NCI-H2196 treated with DMSO at 0.1 percent for 48 hours (cell line): ENCODE measurements at regions not wholly inside any gene's neighbourhood (a gene's known extent, or its start where the extent isn't known, plus 50 kb on each side); places are given as distances from the start of the nearest gene placed in this dataset.

Source experiments
- DNase-seq: peaks from one replicate; lab custom pipeline; 2025; ENCODE audit not compliant: unreplicated experiment; lab: John Stamatoyannopoulos, UW

- no peak for DNase-seq
These were observed 471.7 kb downstream of the LRFN5 start for GRCh38 chr14:42078345-42078744.

GRCh38 chr14:42070031-42070430 lies 463.4 kb downstream of the LRFN5 start:
- DNase-seq, result no peak

GRCh38 chr14:42057111-42057510 lies 450.4 kb downstream of the LRFN5 start:
- DNase-seq, result no peak

DNA sequence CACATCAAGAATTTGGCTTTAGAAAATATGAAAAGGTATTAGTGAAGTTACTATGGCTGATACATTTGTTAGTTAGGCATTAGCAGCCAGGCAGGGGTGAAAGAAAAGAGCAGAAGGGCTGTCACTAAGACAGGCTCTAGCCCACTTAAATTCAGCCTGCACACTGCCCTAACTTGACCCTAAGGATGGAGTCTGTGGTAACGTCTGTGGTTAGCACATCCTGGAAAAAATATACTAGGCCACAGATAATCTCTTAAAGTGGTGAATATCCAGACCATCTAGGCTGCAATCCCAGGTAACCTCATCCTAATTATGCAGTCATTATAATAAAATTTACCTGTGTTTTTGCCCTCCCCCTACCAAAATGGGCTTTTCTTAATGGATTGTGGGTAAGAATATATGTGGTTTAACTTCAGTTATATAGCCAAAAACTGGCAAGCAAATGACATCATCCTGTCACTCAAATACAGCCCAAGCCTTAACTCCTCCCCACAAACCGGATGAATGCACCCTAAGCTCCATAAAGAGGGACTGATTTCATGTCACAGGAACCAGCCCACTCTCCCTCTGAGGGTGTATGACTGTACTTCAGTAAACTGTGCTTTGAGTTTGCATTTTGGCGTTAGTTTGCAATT lies 440.9 kb downstream of the LRFN5 start:
- no peak for DNase-seq

DNA sequence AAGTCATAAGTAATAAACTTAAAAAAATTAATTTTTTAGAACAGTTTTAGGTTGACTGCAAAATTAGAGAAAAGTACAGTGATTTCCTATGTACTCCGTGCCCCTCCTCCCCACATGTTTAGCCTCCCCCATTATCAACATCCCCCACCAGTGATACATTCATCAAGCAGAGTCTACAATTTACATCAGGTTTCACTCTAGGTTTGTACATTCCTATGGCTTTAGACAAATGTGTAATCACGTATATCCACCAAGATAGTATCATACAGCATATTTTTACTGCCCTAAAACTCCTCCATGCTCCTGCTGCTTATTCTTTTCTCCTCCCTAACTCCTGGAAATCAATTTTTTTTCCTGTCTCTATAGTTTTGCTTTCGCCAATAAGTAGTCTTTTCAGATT lies 438.7 kb downstream of the LRFN5 start:
- DNase-seq, result no peak

DNA sequence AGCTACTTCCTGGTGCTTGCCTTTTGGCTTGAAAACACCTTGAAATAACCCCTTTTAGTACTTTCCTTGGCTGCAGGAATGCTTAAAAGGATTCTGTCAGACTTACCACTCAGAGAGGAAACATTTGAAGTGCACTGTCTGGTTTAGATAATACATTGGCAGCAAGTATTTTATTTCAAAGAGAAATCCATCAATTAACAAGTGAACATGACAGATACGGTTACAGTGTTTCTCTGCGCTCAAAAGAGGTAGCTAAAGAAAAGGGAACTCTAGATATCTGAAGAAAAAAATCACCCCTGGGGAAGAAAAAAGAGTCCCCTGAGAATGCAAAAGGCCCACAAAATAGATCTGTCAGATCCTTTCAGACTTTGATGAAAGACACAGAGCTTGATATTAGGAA lies 421.9 kb downstream of the LRFN5 start:
- no peak for DNase-seq

DNA sequence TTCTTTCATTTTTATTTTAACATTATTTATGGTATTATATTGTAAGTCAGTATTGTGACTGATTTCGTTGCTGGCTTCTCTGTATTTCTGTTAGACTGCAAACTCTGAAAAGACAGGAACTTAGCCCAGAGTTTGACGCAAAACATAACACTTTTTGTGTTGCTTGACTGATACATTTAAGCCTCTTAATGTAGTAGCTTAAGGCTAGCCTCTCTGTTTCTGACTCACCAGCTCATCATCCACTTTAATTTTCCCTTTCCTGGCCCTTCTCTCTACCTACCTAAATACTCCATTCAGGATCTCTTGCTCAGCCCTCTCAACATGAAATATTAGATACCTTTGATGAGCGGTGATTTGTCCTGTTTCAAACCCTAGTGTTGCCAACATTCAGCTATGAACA lies 420.6 kb downstream of the LRFN5 start:
- no peak for DNase-seq

DNA sequence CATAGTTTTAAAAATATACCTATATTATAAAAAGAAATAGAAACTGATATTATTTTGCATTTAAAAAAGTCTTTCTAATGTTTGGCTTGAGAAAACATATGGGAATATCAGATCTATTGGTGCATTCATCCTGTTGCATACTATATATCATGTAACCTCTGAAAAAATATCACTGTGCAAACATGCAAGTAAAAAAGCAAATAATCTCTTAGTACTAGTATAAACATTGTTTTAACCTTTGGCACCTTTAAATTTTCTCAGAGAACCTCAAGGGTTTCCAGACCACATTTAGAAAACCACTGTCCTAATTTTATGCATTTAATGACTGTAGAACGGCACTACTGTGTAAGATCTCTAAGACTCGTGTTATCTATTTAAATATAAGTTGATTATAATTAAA lies 416.8 kb downstream of the LRFN5 start:
- no peak for DNase-seq

DNA sequence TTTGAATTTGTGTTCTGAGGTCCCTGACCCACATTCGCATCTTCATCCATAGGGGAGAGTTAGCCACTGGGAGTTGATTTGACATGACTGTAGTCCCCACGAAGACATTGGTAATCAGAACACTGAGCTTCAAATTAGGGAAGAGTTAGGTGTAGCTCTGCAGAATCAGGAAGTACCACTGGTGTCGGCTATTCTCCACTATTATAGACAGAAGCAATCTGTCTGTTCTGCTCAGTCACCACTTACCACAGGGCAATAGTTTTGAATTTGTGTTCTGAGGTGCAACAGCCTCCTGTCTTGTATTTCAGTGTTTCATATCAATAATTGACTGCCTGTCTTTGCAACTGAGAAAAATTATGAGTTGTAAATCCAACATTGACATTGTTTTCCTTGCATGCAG lies 407.6 kb downstream of the LRFN5 start:
- no peak for DNase-seq

DNA sequence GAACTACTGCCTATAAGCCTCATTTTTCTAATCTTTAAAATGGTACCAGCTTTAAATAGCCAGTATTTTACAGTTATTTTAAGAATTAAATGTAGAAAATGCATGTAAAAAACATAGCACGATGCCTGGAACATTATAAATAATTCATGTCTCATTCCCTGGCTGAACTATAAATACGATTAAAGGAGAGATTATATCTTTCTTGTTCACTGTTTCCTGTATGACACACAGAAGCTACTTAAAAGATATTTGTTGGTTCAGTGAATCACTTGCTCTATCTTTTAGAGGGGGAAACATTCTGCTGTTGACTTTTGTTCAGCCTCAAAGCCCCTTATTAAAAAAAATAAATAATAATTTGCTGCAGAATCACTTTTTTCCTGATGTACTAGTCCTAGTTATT lies 406.9 kb downstream of the LRFN5 start:
- DNase-seq, result no peak

GRCh38 chr14:42013153-42013552 lies 406.5 kb downstream of the LRFN5 start:
- DNase-seq, result no peak

- DNase-seq, result no peak
These were observed 404.5 kb downstream of the LRFN5 start for GRCh38 chr14:42011221-42011620.

- no peak for DNase-seq
These were observed 397.6 kb downstream of the LRFN5 start for GRCh38 chr14:42004321-42004720.

DNA sequence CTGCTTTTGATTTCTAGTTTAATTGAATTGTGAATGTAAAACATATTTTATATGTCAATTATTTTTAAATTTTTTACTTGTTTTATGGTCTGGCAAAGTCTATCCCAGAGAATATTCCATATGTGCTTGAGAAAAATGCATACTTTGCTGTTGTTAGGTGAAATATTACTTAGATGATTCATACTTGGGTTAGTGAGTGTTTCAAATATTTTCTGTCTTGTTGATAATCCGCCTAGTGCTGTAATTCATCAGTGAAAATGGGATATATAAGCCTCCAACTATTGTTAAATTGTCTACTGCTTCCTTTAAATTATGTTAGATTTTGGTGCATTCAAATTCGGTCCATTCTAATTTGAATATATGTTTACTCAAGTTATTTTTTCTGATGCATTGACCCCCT lies 395.5 kb downstream of the LRFN5 start:
- no peak for DNase-seq

- DNase-seq, result no peak
These were observed 394.8 kb downstream of the LRFN5 start for GRCh38 chr14:42001431-42001830.

DNA sequence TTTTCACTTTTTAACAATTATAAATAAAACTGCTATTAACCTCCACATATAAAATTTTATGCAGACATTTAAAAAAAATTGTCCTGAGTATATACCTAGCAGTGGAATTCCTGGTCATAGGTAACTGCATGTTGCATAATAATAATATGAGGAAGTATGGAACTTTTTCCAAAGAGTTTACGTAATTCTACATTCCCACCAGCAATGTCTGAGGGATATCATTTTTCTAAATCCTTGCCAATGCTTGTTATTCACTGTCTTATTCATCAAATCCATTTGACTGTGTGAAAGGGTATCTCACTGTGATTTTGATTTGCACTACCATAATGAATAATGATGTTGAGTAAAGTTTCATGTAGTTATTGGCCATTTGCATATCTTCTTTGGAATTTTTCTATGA lies 393.8 kb downstream of the LRFN5 start:
- DNase-seq, result no peak

DNA sequence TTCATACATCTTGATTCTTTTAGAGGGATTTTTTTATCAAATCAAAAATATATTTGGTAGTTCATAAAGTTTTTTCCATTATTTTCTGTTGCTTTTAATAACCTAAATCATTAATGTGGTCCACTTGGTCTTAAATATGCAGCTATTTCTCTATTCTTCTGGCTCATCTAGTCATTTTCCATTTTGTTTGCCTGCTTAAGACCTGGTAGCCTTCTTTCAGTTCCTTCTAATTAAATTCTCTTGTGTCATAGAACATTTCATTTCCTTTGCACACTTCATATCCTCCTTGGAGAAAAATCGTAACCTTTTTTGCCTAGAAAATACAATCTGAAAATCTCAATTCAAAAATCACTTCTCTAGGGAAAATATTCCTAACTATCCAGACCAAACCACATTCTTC lies 387.0 kb downstream of the LRFN5 start:
- DNase-seq, result no peak

DNA sequence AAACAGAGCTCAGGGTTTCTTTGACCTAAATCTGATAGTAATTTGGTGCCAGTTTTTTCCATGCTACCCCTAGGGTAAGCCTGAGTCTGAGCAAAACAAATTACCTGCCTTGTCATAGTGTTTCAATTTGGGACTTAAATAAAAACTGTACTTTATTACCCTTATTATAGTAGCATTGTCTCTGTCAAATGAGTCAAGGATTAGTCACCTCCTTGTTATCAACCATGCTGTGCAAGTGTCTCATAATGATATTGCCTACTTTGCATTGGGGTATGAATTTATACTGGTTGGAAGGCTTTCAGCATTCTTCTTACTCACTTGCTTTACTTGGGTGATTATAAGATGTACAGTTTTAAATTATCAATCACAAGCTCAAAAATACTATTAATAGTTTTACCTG lies 380.0 kb downstream of the LRFN5 start:
- DNase-seq, result no peak

- DNase-seq, result no peak
These were observed 379.5 kb downstream of the LRFN5 start for GRCh38 chr14:41986083-41986645.

GRCh38 chr14:41973178-41973577 lies 366.5 kb downstream of the LRFN5 start:
- DNase-seq, result no peak

DNA sequence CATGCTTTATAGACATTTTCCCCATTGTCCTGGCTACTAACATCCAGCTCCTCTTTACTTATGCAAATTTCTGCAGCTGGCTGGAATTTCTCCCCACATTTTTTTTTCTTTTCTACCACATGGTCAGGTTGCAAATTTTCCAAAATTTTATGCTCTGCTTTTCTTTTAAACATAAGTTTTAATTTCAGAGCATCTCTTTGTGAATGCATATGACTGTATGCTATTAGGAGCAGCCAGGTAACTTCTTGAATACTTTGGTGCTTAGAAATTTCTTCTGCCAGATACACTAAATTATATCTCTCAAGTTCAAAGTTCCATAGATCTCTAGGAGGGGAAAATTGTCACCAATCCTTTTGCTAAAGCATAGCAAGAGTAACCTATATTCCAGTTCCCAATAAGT lies 365.9 kb downstream of the LRFN5 start:
- no peak for DNase-seq

DNA sequence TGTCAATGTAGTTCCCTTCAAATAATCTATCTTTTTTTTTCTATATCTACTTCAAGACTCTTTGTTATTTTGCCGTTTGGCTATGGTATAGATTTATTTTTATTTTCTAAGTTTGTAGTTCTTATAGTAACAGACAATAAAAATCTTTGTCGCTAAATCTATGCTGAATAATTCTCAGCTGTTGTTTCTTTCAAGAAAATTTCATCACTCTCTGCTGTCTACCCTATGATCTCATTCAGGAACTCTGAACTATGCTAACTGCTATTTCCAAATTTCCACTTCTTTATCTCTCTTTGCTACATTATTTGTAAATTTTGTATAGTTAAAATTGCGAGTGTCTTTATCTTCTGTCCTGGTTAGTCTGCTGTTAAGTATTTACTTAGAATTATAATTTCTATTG lies 353.6 kb downstream of the LRFN5 start:
- DNase-seq, result no peak

GRCh38 chr14:41957459-41957858 lies 350.8 kb downstream of the LRFN5 start:
- no peak for DNase-seq
